ENCODE measurements at regions not wholly inside any gene's neighbourhood (a gene's known extent, or its start where the extent isn't known, plus 50 kb on each side); places are given as distances from the start of the nearest gene placed in this dataset.

DNA sequence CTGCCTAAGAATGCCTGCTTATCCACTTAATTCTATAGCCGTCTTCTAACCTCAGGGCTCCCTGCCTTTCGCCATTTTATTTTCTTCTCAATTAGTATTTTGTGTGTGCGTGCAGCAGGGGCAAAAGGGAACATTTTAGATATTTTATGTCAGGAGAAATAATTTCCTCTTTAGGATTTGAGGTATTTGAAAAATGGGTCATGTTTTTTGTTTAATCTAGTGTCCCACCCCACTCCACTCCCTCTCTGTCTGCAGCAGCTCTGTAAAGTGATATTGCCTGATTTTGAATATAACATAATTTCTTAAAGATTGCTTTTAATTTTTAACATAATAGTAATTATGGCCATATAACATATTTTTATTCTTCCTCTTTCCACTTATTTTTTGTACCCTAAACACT, 593.2 kb upstream of the DPPA4 start:
- Mint-ChIP-seq H3K27ac (no peak overlapping the region), H3K27me3 (ENCODE audit: insufficient read depth) (no peaks in the 10 kb centered on the region), H3K4me3 (no peak overlapping the region), H3K4me1 (peaks cover 4% of the 10 kb centered on the region), H3K36me3 (ENCODE audit: low read depth) (no peaks in the 10 kb centered on the region), H3K9me3 (no peaks in the 10 kb centered on the region)
- WGBS, 2 experiments (ENCODE audit: insufficient coverage in 1 of 2, insufficient read length in 1 of 2) = 55 to 72% methylated on average over 2 to 3 of the region's 3 CpGs
- Histone ChIP-seq H3K27me3 (ENCODE audit: control insufficient read depth, insufficient read depth, low read length, poor library complexity, severe bottlenecking) (no peaks in the 10 kb centered on the region), H3K27ac (ENCODE audit: low read depth, low read length) (no peak overlapping the region), H3K4me1 (ENCODE audit: control insufficient read depth, insufficient read depth, low read length) (peaks cover 7% of the 10 kb centered on the region), H3K36me3 (ENCODE audit: control insufficient read depth, insufficient read depth, low read length) (no peaks in the 10 kb centered on the region), H3K9ac (ENCODE audit: extremely low read depth, low read length, poor library complexity, severe bottlenecking) (no peak overlapping the region), H3K4me3 (ENCODE audit: low read length) (no peak overlapping the region), H3K9me3 (ENCODE audit: control insufficient read depth, low read length) (no peaks in the 10 kb centered on the region)
- no peak for DNase-seq
- TF ChIP-seq, protein P1, sequence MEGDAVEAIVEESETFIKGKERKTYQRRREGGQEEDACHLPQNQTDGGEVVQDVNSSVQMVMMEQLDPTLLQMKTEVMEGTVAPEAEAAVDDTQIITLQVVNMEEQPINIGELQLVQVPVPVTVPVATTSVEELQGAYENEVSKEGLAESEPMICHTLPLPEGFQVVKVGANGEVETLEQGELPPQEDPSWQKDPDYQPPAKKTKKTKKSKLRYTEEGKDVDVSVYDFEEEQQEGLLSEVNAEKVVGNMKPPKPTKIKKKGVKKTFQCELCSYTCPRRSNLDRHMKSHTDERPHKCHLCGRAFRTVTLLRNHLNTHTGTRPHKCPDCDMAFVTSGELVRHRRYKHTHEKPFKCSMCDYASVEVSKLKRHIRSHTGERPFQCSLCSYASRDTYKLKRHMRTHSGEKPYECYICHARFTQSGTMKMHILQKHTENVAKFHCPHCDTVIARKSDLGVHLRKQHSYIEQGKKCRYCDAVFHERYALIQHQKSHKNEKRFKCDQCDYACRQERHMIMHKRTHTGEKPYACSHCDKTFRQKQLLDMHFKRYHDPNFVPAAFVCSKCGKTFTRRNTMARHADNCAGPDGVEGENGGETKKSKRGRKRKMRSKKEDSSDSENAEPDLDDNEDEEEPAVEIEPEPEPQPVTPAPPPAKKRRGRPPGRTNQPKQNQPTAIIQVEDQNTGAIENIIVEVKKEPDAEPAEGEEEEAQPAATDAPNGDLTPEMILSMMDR (conservative IDR thresholded peaks at IDR 0.05) = no peak

DNA sequence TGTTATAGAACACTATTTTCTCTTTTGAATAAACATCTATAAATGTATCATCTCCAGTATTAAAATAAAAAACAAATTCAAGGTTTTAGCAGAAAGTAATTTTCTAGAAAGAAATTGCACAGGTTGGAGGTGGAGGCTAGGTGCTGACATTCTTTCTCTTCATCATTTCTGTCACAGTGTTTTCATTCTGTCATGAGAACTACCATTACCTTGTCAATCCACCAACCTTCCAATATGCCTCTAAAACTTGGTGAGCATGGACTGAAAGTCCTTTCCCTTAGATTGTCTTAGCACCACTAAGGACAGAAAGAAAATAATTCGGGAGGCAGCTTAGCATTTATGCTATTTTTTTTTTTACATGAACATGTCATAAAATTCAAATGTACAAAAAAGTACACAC, 596.2 kb upstream of the DPPA4 start:
- H3K4me3 Mint-ChIP-seq = no peak overlapping the region
- H3K9me3 Mint-ChIP-seq = no peaks in the 10 kb centered on the region
- Histone ChIP-seq H3K27ac (ENCODE audit: low read depth, low read length) (no peak overlapping the region), H3K9me3 (ENCODE audit: control insufficient read depth, low read length) (no peaks in the 10 kb centered on the region), H3K27me3 (ENCODE audit: control insufficient read depth, insufficient read depth, low read length, poor library complexity, severe bottlenecking) (no peaks in the 10 kb centered on the region), H3K36me3 (ENCODE audit: control insufficient read depth, insufficient read depth, low read length) (no peaks in the 10 kb centered on the region), H3K4me1 (ENCODE audit: control insufficient read depth, insufficient read depth, low read length) (peaks cover 7% of the 10 kb centered on the region), H3K9ac (ENCODE audit: extremely low read depth, low read length, poor library complexity, severe bottlenecking) (no peak overlapping the region), H3K4me3 (ENCODE audit: low read length) (no peak overlapping the region)
- H3K4me1 Mint-ChIP-seq = peaks cover 2% of the 10 kb centered on the region
- TF ChIP-seq, protein P1 (conservative IDR thresholded peaks at IDR 0.05) = no peak
- DNase-seq = no peak
- H3K36me3 Mint-ChIP-seq (ENCODE audit: low read depth) = no peaks in the 10 kb centered on the region
- WGBS, 2 experiments (ENCODE audit: insufficient coverage in 1 of 2, insufficient read length in 1 of 2) = 43 to 64% methylated on average over 1 of the region's 1 CpG
- H3K27ac Mint-ChIP-seq = no peak overlapping the region
- no peaks in the 10 kb centered on the region for H3K27me3 Mint-ChIP-seq (ENCODE audit: insufficient read depth)

DNA sequence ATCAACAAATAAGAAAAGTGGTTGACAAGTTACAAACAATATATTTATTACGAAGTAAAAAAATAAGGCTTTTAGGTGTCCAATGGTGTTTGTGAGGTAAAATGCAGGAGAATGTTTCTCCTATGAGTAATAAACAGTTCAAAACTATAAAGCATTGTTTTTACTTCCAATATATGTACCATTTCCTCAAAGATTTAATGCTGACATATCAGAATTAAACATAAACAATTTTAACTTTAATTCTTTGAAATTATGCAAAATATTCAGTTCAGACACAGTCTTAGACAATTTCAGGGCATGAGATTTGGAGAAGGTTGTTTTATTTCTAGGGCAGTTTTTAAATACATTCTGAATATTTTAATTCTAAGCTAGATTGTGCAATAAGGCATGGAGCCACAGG, 602.5 kb upstream of the DPPA4 start:
- no peaks in the 10 kb centered on the region for H3K36me3 Mint-ChIP-seq (ENCODE audit: low read depth)

More for the DNA sequence above, 602.5 kb upstream of the DPPA4 start:
- Mint-ChIP-seq H3K4me3 (no peak overlapping the region), H3K27me3 (ENCODE audit: insufficient read depth) (no peaks in the 10 kb centered on the region), H3K9me3 (no peaks in the 10 kb centered on the region), H3K4me1 (peaks cover 1% of the 10 kb centered on the region), H3K27ac (no peak overlapping the region)
- Histone ChIP-seq H3K9ac (ENCODE audit: extremely low read depth, low read length, poor library complexity, severe bottlenecking) (no peak overlapping the region), H3K27ac (ENCODE audit: low read depth, low read length) (no peak overlapping the region), H3K9me3 (ENCODE audit: control insufficient read depth, low read length) (no peaks in the 10 kb centered on the region), H3K4me3 (ENCODE audit: low read length) (no peak overlapping the region), H3K4me1 (ENCODE audit: control insufficient read depth, insufficient read depth, low read length) (no peaks in the 10 kb centered on the region), H3K36me3 (ENCODE audit: control insufficient read depth, insufficient read depth, low read length) (no peaks in the 10 kb centered on the region), H3K27me3 (ENCODE audit: control insufficient read depth, insufficient read depth, low read length, poor library complexity, severe bottlenecking) (no peaks in the 10 kb centered on the region)
- no CpG with 5 or more reads among the region's 1 CpG for WGBS, 2 experiments (ENCODE audit: insufficient coverage in 1 of 2, insufficient read length in 1 of 2)
- DNase-seq = no peak
- TF ChIP-seq, protein P1 (conservative IDR thresholded peaks at IDR 0.05) = no peak

All from endodermal cell (in vitro differentiated cells).